Mammary epithelial cell (primary cell): ENCODE measurements at regions not wholly inside any gene's neighbourhood (a gene's known extent, or its start where the extent isn't known, plus 50 kb on each side); places are given as distances from the start of the nearest gene placed in this dataset.

ENCODE experiments used
- EZH2 ChIP-seq: IDR thresholded peaks from 2 replicates; pipeline ENCODE4 v1.6.1; 2012; ENCODE audit warnings: low read length, inconsistent platforms, borderline replicate concordance
- TF ChIP-seq, protein P1 (sequence below), 2 donors: IDR thresholded peaks in 1 of 2; conservative IDR thresholded peaks in 1 of 2; 2 replicates each; pipeline ENCODE4 v1.5.1; 2011 to 2012; ENCODE audit warnings: inconsistent platforms in 2 of 2, low read length in 2 of 2, mild to moderate bottlenecking in 2 of 2, control low read depth in 1 of 2, low read depth in 1 of 2; ENCODE audit not compliant: insufficient read depth in 1 of 2; ENCODE audit errors: extremely low read depth in 1 of 2

GRCh38 chr5:74919041-74919440 lies 52.9 kb upstream of the FAM169A start:
- TF ChIP-seq, protein P1, sequence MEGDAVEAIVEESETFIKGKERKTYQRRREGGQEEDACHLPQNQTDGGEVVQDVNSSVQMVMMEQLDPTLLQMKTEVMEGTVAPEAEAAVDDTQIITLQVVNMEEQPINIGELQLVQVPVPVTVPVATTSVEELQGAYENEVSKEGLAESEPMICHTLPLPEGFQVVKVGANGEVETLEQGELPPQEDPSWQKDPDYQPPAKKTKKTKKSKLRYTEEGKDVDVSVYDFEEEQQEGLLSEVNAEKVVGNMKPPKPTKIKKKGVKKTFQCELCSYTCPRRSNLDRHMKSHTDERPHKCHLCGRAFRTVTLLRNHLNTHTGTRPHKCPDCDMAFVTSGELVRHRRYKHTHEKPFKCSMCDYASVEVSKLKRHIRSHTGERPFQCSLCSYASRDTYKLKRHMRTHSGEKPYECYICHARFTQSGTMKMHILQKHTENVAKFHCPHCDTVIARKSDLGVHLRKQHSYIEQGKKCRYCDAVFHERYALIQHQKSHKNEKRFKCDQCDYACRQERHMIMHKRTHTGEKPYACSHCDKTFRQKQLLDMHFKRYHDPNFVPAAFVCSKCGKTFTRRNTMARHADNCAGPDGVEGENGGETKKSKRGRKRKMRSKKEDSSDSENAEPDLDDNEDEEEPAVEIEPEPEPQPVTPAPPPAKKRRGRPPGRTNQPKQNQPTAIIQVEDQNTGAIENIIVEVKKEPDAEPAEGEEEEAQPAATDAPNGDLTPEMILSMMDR (conservative IDR thresholded peaks at IDR 0.05 in 1 of 2, IDR thresholded peaks at IDR 0.05 in 1 of 2; ENCODE audit: extremely low read depth in 1 of 2, insufficient read depth in 1 of 2, low read depth in 1 of 2, low read length in 2 of 2) = no peak
- no peak for TF ChIP-seq EZH2
